ENCODE measurements at regions not wholly inside any gene's neighbourhood (a gene's known extent, or its start where the extent isn't known, plus 50 kb on each side); places are given as distances from the start of the nearest gene placed in this dataset.

- Histone ChIP-seq H3K36me3 (ENCODE audit: control insufficient read depth in 2 of 2, insufficient read depth in 1 of 2, low read length in 2 of 2) (no peaks in the 10 kb centered on the region), H3K4me3 (ENCODE audit: low read depth, low read length) (no peak overlapping the region), H3K27ac (ENCODE audit: extremely low read depth, low read depth, low read length) (no peak overlapping the region), H3K9me3 (ENCODE audit: control insufficient read depth, insufficient read depth, low read depth, low read length) (no peaks in the 10 kb centered on the region), H3K4me1 (ENCODE audit: control insufficient read depth, insufficient read depth, low read length) (no peaks in the 10 kb centered on the region)
- POLR2A ChIA-PET, result no interaction called here
- CTCF ChIA-PET, result no interaction called here
- TF ChIP-seq ZNF707 (tag by site-specific recombination; IDR thresholded peaks at IDR 0.05) (no peak), ZNF560 (tag by site-specific recombination; IDR thresholded peaks at IDR 0.05; ENCODE audit: borderline replicate concordance) (no peak), SETDB1 (IDR thresholded peaks at IDR 0.05; ENCODE audit: insufficient read length, low read length) (no peak), ZSCAN5A (tag by site-specific recombination; IDR thresholded peaks at IDR 0.05) (no peak), ZNF830 (tag by site-specific recombination; IDR thresholded peaks at IDR 0.05; ENCODE audit: low read depth) (no peak), ZNF549 (tag by site-specific recombination; IDR thresholded peaks at IDR 0.05) (no peak), ZNF585B (tag by site-specific recombination; IDR thresholded peaks at IDR 0.05) (no peak), GLIS2 (tag by site-specific recombination; IDR thresholded peaks at IDR 0.05) (no peak), ZNF16 (tag by site-specific recombination; IDR thresholded peaks at IDR 0.05; ENCODE audit: low read depth) (no peak)
These were observed 325.4 kb upstream of the SMIM31 start for GRCh38 chr4:164428561-164428960.

- TF ChIP-seq ZNF654 (tag by site-specific recombination; IDR thresholded peaks at IDR 0.05; ENCODE audit: low read depth) (no peak), ZNF266 (tag by site-specific recombination; IDR thresholded peaks at IDR 0.05; ENCODE audit: low read depth) (no peak), ZNF16 (tag by site-specific recombination; IDR thresholded peaks at IDR 0.05; ENCODE audit: low read depth) (no peak), GLI2 (tag by site-specific recombination; IDR thresholded peaks at IDR 0.05; ENCODE audit: borderline replicate concordance, low read depth) (no peak), ZBTB26 (tag by site-specific recombination; optimal IDR thresholded peaks at IDR 0.05) (no peak), ZNF473 (tag by site-specific recombination; IDR thresholded peaks at IDR 0.05) (no peak), ZNF146 (tag by site-specific recombination; IDR thresholded peaks at IDR 0.05) (no peak), ZNF704 (tag by site-specific recombination; IDR thresholded peaks at IDR 0.05) (no peak), SCRT2 (tag by site-specific recombination; IDR thresholded peaks at IDR 0.05) (no peak), ZNF350 (tag by site-specific recombination; IDR thresholded peaks at IDR 0.05) (no peak), ZBTB8A (tag by site-specific recombination; IDR thresholded peaks at IDR 0.05) (no peak), ZNF621 (tag by site-specific recombination; IDR thresholded peaks at IDR 0.05) (no peak), ZNF76 (tag by site-specific recombination; IDR thresholded peaks at IDR 0.05; ENCODE audit: borderline replicate concordance, low read depth) (no peak)
- H3K36me3 ChIP-seq (ENCODE audit: control insufficient read depth in 2 of 2, insufficient read depth in 1 of 2, low read length in 2 of 2), result no peaks in the 10 kb centered on the region
- no peak overlapping the region for H3K27ac ChIP-seq (ENCODE audit: extremely low read depth, low read depth, low read length)
- ChIA-PET CTCF (no interaction called here), POLR2A (no interaction called here)
- no peaks in the 10 kb centered on the region for H3K9me3 ChIP-seq (ENCODE audit: control insufficient read depth, insufficient read depth, low read depth, low read length)
- H3K4me3 ChIP-seq (ENCODE audit: low read depth, low read length), result no peak overlapping the region
- H3K4me1 ChIP-seq (ENCODE audit: control insufficient read depth, insufficient read depth, low read length), result no peaks in the 10 kb centered on the region
These were observed 315.6 kb upstream of the SMIM31 start for GRCh38 chr4:164438321-164438720.
